Femur (tissue), 1 donor: ENCODE measurements at regions not wholly inside any gene's neighbourhood (a gene's known extent, or its start where the extent isn't known, plus 50 kb on each side); places are given as distances from the start of the nearest gene placed in this dataset.
A peak's percentile ranks its signal among the peaks of the same experiment; 100 is the strongest.

ENCODE experiments used
- DNase-seq: peaks from one replicate; pipeline ENCODE4 v3.0.0-alpha.2; 2017

- no peak for DNase-seq
These were observed 133.5 kb upstream of the PRSS58 start for GRCh38 chr7:142391191-142391992.

- DNase-seq = no peak
These were observed 131.7 kb upstream of the PRSS58 start for GRCh38 chr7:142389544-142389943.

GRCh38 chr7:142385491-142386340, 127.9 kb upstream of the PRSS58 start:
- peak; percentile 54 for DNase-seq

- DNase-seq = no peak
These were observed 126.7 kb upstream of the PRSS58 start for GRCh38 chr7:142384493-142384922.

- no peak for DNase-seq
These were observed 126.1 kb upstream of the PRSS58 start for GRCh38 chr7:142383841-142384492.

GRCh38 chr7:142381727-142382390, 124.0 kb upstream of the PRSS58 start:
- no peak for DNase-seq

- no peak for DNase-seq
These were observed 122.2 kb upstream of the PRSS58 start for GRCh38 chr7:142380069-142380468.

- no peak for DNase-seq
These were observed 121.5 kb upstream of the PRSS58 start for GRCh38 chr7:142379201-142379885.

GRCh38 chr7:142377567-142377966, 119.7 kb upstream of the PRSS58 start:
- DNase-seq = no peak

- DNase-seq = no peak
These were observed 118.6 kb upstream of the PRSS58 start for GRCh38 chr7:142376356-142376997.

- DNase-seq = no peak
These were observed 118.0 kb upstream of the PRSS58 start for GRCh38 chr7:142375710-142376313.

GRCh38 chr7:142372727-142373126, 114.9 kb upstream of the PRSS58 start:
- DNase-seq = no peak

GRCh38 chr7:142371586-142372377, 113.9 kb upstream of the PRSS58 start:
- no peak for DNase-seq

GRCh38 chr7:142365410-142365842, 107.6 kb upstream of the PRSS58 start:
- DNase-seq = no peak

GRCh38 chr7:142364551-142364950, 106.7 kb upstream of the PRSS58 start:
- no peak for DNase-seq

GRCh38 chr7:142362349-142362748, 104.5 kb upstream of the PRSS58 start:
- no peak for DNase-seq

GRCh38 chr7:142359694-142360279, 101.9 kb upstream of the PRSS58 start:
- DNase-seq = no peak

GRCh38 chr7:142357953-142358520, 100.2 kb upstream of the PRSS58 start:
- DNase-seq = no peak

- DNase-seq = no peak
These were observed 98.3 kb upstream of the PRSS58 start for GRCh38 chr7:142356166-142356565.

GRCh38 chr7:142355328-142355727, 97.5 kb upstream of the PRSS58 start:
- DNase-seq = no peak
